ENCODE measurements at regions not wholly inside any gene's neighbourhood (a gene's known extent, or its start where the extent isn't known, plus 50 kb on each side); places are given as distances from the start of the nearest gene placed in this dataset.

DNA sequence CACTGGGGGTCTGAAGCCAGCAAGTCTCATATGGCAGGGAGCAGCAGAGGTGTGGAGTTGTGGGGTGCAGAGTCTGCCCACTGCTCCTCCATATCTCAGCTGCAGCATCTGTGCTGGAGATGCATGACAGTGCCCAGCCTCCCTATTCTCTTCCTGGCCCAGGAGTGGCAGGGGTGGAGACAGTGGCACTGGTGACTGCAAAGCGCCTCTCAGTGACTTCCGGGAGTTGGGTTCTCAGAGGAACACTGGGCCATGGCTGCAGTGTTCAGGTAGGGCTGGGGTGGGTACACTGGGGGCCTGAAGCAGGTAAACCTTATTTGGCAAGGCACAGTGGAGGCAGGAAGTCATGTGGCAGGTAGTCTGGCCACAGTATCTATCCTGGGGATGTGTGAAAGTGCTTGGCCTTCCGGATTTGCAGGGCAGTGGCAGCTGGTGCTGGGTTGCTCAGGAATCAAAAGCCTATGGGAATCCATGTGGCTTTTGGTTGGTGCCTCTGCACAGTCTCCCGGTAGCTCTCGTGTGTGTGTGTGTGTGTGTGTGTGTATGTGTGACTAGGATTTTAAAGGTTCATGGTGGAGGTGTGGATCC lies 60.3 kb upstream of the THUMPD2 start:
- no peak overlapping the region for H3K27ac ChIP-seq
- no peak overlapping the region for H3K4me3 ChIP-seq
- H3K4me1 ChIP-seq (replicated peaks in 1 of 2), result no peaks in the 10 kb centered on the region
- WGBS, 4 donors, result 73 to 96% (median 90%) methylated on average over 5 of the region's 5 CpGs
- no peaks in the 10 kb centered on the region for H3K36me3 ChIP-seq (replicated peaks in 1 of 2)
- intact Hi-C loops (cut with DNase I), result no loop called here
- TF ChIP-seq, protein P1, sequence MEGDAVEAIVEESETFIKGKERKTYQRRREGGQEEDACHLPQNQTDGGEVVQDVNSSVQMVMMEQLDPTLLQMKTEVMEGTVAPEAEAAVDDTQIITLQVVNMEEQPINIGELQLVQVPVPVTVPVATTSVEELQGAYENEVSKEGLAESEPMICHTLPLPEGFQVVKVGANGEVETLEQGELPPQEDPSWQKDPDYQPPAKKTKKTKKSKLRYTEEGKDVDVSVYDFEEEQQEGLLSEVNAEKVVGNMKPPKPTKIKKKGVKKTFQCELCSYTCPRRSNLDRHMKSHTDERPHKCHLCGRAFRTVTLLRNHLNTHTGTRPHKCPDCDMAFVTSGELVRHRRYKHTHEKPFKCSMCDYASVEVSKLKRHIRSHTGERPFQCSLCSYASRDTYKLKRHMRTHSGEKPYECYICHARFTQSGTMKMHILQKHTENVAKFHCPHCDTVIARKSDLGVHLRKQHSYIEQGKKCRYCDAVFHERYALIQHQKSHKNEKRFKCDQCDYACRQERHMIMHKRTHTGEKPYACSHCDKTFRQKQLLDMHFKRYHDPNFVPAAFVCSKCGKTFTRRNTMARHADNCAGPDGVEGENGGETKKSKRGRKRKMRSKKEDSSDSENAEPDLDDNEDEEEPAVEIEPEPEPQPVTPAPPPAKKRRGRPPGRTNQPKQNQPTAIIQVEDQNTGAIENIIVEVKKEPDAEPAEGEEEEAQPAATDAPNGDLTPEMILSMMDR (IDR thresholded peaks at IDR 0.05), result no peak
- TF ChIP-seq POLR2A (IDR thresholded peaks at IDR 0.05), result no peak
- H3K27me3 ChIP-seq, result no peaks in the 10 kb centered on the region
- H3K9me3 ChIP-seq (replicated peaks in 1 of 3), result no peaks in the 10 kb centered on the region
- DNase-seq, result no peak

DNA sequence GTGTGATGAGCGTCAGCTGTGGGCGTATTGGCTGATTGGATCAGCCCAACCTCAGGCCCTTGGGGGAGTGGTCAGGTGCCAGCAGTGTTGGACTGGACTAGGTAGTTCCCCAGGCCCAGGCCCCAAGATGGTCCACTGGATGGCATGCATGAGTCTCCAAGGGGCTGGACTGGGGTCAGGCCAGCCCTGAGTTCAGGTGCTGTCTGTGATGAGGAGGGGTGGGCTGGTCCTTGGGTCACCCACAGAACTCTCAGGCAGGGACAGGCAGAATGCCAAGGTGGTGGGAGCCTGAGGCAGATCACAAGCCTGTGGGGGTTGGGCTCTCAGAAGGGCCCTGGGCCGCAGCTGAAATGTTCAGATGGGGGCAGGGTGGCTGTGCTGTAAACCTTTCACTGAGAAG lies 59.5 kb upstream of the THUMPD2 start:
- no peaks in the 10 kb centered on the region for H3K36me3 ChIP-seq (replicated peaks in 1 of 2)
- no peak overlapping the region for H3K27ac ChIP-seq
- DNase-seq, result no peak
- no peak overlapping the region for H3K4me3 ChIP-seq
- TF ChIP-seq, protein P1 (IDR thresholded peaks at IDR 0.05), result no peak
- TF ChIP-seq POLR2A (IDR thresholded peaks at IDR 0.05), result no peak
- no peaks in the 10 kb centered on the region for H3K27me3 ChIP-seq
- H3K9me3 ChIP-seq (replicated peaks in 1 of 3), result no peaks in the 10 kb centered on the region
- intact Hi-C loops (cut with DNase I), result no loop called here
- no peaks in the 10 kb centered on the region for H3K4me1 ChIP-seq (replicated peaks in 1 of 2)
- WGBS, 4 donors, result 95 to 100% (median 96%) methylated on average over 1 to 3 of the region's 3 CpGs

DNA sequence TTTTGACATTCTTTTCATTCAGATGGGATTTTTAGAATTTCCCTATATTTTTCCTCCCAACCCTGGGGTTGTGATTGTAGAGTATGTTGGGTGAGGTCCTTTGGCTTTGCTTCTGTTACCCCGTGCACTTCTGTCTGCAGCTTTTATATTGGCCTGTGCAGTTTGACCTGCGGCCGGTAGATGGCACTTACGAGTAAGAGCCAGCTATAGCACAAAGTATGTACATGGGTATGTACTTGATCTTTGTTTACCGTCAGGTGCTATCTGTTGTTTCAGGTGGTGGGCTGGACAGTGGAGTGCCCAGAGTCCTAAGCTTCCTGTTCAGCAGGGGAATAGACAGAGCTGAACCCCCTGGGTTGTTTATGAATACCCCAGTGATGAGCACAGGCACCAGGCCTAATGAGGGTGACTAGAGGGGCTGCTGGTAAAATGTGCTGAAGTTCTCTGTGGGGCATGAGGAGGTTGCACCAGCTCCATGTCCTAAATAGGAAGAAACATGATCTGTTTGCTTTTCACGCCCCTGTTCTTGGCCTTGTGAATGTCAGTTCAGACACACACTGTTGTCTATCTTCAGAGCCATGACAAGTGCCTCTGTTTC lies 58.9 kb upstream of the THUMPD2 start:
- TF ChIP-seq, protein P1 (IDR thresholded peaks at IDR 0.05), result peak; percentile 35 to 76 (median 50)
- no peak for TF ChIP-seq POLR2A (IDR thresholded peaks at IDR 0.05)
- Histone ChIP-seq H3K36me3 (replicated peaks in 1 of 2) (no peaks in the 10 kb centered on the region), H3K9me3 (replicated peaks in 1 of 3) (no peaks in the 10 kb centered on the region), H3K27me3 (no peaks in the 10 kb centered on the region), H3K27ac (no peak overlapping the region), H3K4me3 (no peak overlapping the region), H3K4me1 (replicated peaks in 1 of 2) (no peaks in the 10 kb centered on the region)
- 44 to 55% (median 47%) methylated on average over 6 of the region's 6 CpGs for WGBS, 4 donors
- intact Hi-C loops (cut with DNase I), result no loop called here
- peak in 2 of 7 donors; percentile 20 to 27 for DNase-seq

DNA sequence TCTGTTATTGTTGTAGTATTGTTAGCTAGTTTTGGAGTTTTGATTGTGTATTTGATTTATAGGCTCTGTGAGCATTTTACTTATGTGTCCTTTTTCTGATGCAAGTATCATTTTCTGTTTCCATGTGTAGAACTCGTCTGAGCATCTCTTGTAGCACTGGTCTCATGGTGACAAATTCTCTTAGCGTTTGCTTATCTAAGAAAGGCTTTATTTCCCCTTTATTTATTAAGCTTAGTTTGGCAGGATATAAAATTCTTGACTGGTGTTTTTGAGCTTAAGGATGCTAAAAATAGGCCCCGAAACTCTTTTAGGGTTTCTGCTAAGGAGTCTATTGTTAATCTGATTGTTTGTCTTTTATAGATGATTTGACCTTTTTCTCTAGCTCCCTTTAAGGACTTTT lies 57.6 kb upstream of the THUMPD2 start:
- WGBS, 4 donors, result 69 to 82% (median 80%) methylated on average over 3 of the region's 3 CpGs

More for the DNA sequence above, 57.6 kb upstream of the THUMPD2 start:
- Histone ChIP-seq H3K27ac (no peak overlapping the region), H3K27me3 (no peaks in the 10 kb centered on the region), H3K36me3 (replicated peaks in 1 of 2) (no peaks in the 10 kb centered on the region), H3K4me3 (no peak overlapping the region), H3K9me3 (replicated peaks in 1 of 3) (no peaks in the 10 kb centered on the region), H3K4me1 (replicated peaks in 1 of 2) (no peaks in the 10 kb centered on the region)
- intact Hi-C loops (cut with DNase I), result no loop called here
- DNase-seq, result no peak
- no peak for TF ChIP-seq POLR2A (IDR thresholded peaks at IDR 0.05)
- TF ChIP-seq, protein P1 (IDR thresholded peaks at IDR 0.05), result no peak

Data from adrenal gland (tissue), 9 donors.